GM21576 (cell line): ENCODE measurements at regions not wholly inside any gene's neighbourhood (a gene's known extent, or its start where the extent isn't known, plus 50 kb on each side); places are given as distances from the start of the nearest gene placed in this dataset.
A peak's percentile ranks its signal among the peaks of the same experiment; 100 is the strongest.

ENCODE experiments used
- ATAC-seq: cut with Tn5 transposase; IDR thresholded peaks from one replicate; pipeline ENCODE4 v1.9.1; 2021; ENCODE audit warnings: mild to moderate bottlenecking, moderate library complexity; ENCODE audit not compliant: unreplicated experiment

DNA sequence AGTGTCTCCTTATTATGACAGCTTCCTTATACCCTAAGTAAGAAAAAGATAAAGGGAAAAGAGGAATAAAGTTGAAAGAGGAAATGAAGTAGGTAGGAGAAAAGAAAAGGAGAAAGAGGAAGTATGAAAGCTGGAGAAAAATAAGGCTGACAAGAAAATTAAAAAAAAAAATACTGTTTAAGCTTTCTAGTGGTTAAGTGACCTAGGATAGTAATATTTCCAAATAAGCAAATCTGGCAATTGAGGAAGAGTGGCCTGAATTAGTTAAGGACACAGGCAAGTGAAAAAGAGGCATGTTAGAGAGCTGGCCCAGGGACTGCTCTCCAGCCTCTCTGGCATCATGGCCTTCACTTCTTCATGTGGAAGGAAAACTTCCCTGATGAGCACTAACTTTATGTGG is 76.5 kb upstream of the ADGRF1 start:
- ATAC-seq: no peak

DNA sequence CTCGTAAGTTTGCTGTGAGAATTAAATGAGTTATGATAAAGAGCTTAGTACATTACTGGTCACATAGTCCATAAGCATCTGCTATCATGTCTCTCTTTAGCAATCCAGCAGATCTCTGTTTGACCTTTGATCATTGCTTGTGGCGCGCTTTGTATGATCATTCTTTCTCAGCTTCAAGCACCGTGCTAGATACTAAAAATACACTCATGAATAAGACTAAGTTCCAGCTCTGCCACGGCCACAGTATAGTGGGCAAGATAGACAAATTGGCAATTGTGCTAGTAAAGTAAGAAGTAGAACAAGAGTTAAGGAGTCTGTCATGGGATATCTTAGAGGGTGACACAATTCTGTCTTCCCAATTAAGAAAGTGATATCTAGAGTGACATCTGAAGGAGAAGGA is 75.2 kb upstream of the ADGRF1 start:
- ATAC-seq: no peak

DNA sequence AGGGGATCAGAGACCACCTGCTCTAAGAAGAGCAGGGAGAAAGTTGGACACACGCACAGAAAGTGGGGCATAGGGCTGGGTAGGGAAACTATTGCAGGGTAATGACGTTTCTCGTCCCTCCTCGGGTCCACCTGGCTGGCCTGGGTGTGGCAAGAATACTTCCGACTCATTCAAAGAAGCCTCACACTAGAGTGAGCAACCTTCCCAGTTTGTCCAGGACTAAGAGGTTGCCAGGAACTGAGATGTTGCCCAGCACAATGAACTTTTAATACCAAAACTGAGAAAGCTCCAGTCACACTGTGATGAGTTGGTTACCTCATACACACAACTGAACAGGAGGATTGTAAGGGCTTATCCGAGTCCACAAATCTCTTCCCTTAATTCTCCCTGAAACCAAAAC is 74.5 kb upstream of the ADGRF1 start:
- ATAC-seq: no peak

DNA sequence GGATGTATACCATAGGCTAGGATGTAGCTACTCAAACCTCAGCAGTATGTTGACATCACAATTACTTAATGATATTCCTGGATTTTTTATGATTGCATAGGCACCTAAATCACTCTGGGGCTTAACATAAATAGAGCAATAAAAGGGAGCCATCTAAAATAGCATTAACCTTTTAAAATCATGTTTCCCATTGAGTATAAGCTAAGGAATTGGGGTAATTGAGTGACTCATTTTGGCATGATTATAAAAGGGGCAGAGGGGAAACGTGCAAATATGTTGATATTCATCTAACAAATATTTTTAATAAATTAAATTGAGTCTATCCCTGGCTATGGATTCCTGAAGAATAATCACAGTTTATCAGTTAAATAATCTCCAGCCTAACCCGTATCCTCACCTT is 74.0 kb upstream of the ADGRF1 start:
- ATAC-seq: no peak

DNA sequence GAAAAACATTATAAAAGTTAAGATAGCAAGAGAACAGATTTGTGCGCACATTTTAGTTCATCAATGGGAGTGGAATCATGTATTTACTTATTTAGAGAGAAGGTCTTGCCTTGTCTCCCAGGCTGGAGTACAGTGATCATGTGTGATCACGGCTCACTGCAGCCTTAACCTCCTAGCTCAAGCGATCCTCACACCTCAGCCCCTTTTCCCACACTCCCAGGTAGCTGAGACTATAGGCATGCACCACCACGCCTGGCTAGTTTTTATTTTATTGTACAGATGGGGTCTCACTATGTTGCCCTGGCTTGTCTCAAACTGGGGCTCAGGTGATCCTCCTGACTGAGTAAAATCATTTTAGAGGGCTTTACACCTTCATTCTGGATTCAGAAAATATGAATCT is 72.3 kb upstream of the ADGRF1 start:
- no peak for ATAC-seq

DNA sequence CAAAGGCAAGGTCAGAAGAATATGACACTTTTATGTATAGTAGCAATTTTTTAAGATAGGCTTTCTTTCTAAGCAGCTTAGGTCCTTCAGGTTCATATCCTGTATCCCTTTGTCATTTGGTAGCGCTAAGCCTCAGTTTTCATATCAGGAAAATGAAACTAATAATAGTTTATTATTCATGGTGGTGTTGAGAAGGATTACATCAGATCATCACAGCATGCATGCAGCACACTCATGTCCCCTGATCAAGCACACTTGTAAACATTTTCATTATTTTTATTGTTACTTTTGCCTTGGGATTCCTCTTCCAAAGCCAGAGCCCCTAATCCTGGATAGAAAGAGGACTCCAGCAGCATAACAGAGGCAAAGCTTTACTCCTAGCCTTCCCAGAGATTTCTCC is 70.2 kb upstream of the ADGRF1 start:
- no peak for ATAC-seq

DNA sequence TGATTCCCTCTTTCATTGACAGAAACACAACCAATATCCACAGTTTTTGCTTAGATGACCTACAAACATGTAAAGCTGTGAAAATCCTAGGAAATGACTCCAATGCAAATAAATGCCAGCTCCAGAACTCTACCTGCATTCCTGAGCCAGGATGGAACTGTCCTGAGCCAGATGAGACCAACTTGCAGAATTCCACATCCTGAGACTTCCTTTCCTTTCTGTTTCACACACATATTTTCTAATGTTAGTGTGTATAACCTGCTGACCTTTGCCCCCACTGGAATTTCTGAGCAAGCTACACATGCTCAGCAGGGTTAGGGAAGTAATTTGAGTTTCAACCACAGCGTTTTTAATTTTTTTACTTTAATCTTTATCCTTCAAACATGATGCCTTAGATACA is 69.6 kb upstream of the ADGRF1 start:
- no peak for ATAC-seq

DNA sequence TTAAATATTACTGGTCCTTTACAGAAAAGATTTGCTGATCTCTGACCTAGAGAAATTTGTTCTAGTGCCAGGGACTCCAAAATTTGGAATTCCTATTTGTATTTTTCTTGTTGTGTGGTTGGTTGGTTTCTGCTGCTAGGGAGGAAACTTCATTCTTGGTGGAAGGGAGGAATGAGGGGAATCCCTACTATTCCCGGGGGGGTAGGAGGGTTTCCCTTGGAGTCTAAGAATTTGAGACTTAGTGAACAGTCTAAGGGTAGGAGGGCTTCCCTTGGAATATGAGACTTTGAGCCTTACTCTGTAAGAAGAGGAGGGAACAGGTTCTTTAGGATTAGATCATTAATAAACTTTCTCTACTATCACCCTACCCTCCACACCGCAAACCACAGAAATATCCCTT is 67.1 kb upstream of the ADGRF1 start:
- ATAC-seq: no peak

DNA sequence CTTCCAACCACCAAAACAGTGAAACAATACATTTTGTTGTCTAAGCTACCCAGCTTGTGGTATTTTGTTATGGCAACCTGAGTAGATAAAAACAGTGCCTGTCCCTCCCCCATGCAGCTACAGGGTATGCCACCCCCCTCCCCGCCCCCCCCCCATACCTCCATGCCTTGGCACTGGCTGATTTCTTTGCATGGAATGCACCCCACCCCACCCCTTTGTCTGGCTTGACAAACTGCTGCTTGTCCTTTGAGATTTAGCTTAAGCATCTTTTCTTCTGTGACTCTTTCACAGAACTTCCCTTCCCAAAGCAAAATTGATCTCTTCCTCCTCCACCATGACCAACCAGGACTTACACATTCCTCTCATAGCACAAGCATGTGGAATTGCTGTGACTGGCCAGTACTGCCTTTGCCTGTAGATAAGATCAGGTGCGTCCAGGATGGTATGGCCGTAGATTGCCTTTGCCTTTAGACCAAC is 64.6 kb upstream of the ADGRF1 start:
- no peak for ATAC-seq

DNA sequence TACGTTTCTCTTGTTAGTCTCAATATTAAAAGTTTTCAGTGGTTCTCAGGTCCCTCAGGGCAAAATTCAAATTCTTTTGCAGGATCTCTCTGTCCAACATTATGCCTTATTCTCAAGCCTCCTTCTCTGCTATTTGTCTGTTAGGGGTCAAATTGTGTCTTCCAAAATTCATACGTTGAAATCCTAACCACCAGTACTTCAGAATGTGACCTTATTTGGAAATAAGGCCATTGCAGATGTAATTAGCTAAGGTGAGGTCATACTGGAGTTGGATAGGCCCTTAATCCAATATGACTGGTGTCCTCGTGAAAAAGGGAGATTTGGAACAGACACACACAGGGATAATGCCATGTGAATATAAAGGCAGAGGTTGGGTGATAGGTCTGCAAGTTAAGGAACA is 64.1 kb upstream of the ADGRF1 start:
- no peak for ATAC-seq

DNA sequence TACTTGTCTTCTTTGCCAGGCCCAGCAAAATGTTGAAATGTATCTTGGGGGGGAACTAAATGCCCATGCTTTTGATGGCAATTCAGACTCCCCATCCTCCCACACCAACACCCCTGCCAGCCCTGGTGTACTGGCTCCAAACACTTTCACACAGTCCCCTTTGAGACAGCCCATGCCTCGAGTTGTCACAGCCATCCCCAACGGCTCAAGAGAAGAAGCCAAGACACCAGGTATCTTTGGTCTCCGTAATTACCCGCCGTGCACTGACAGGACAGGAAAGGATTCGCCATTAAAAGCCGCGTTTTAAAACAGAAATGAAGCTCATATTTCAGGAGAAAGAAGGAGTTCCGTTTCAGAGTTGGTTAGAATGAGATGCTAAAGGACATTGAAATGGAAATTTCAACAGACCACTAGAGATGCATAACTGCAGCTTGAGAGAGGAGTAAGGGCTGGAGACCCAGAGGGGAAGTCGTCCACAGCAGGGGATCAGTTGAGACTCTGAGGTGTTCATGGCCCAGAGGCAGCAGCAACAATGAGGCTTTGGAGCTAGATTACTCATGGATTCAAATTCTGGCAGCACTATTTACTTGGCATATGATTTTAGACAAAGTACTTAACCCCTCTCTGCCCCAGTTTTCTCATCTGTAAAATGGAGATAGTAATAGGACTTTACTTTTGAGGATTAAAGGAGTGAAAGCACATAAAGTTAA is 63.5 kb upstream of the ADGRF1 start:
- ATAC-seq: no peak

DNA sequence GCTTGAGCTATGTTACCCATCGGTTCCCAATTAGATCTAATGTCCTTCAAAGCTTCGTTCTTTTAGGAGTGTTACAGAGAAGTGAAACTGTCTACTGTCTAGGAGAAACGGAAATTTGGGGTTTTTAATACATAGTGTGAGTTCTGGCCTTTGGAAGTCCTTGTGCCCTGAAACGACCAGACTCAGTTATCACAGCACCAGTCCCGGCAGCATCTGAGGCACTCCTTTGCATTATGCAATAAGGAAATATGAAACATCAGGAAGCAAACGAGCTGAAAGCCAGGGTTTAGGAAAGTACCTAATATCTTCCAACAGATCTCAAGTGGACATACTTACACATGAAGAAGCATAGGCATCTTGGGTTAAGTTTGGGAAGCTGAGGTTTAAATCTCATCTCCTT is 61.8 kb upstream of the ADGRF1 start:
- no peak for ATAC-seq

DNA sequence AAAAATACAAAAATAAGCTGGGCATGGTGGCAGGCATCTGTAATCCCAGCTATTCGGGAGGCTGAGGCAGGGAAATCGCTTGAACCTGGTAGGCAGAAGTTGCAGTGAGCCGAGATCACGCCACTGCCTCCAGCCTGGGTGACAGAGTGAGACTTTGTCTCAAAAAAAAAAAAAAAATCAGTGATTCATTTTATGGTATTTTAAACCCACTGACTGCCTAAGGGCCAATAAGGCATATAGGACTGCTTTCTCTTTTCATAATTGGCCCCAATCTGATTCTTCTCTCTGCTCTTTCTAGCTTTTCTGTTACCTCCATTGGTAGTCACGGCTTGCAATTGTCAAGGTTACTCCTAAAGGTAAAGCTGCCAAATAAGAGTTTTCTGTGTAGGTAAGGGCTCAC is 60.2 kb upstream of the ADGRF1 start:
- no peak for ATAC-seq

DNA sequence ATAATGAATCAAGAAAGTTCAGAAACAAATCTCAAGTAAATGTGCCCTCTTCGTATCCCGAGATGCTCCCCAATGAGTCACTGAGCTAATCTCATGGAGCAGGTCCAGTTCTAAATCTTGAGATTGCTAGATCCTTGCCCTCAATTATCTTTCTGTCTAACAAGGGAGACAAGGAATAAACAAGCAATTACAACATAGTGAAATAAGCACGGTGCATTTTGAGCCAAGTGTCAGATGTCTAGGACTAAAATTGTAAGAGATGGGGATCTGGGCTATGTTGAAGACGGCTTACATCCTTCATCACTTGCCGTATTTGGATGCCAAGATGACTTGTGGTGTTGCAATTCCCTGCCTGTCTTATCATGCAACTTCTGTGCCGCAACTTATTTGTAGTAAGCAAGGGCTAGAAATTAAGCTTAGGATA is 56.5 kb upstream of the ADGRF1 start:
- ATAC-seq: no peak

DNA sequence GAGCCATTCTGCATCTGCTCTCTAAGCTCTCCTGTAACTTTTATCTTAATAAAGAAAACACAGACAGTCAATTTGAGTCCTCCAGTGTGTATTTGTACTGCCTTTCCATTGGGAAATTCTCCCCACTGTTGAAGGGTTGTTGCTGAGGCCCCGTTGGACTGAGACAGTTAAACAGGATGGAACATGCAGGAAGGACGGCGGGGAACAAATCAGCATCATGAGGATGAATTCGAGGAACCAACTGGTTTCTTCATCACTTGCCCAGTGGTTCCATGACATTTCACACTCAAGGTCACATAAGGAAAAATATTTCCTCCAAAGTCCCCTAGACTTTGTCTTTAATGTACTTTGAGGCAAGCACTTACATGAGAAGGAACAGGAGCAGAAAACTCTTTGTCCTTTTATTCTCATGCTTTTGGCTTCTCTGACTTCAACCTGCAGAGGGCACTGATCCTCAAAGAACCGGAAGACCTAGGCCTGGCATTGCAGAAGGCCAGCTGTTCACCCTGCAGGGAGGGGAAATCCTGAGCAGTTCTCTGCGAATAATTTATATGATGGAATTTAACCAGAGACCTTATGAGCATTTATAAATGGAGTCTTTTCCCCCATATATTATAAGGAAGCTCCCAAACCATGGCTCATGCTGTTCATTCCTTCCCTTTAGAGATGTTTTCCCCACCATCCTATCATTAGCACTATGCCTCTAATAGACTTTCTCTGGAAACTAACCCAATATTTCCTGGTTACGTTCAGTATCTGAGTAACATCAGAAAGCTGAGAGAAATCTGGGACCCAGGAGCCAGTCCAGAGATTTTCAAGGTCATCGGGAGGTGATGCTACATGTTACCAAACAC is 55.2 kb upstream of the ADGRF1 start:
- ATAC-seq: peak; percentile 96

DNA sequence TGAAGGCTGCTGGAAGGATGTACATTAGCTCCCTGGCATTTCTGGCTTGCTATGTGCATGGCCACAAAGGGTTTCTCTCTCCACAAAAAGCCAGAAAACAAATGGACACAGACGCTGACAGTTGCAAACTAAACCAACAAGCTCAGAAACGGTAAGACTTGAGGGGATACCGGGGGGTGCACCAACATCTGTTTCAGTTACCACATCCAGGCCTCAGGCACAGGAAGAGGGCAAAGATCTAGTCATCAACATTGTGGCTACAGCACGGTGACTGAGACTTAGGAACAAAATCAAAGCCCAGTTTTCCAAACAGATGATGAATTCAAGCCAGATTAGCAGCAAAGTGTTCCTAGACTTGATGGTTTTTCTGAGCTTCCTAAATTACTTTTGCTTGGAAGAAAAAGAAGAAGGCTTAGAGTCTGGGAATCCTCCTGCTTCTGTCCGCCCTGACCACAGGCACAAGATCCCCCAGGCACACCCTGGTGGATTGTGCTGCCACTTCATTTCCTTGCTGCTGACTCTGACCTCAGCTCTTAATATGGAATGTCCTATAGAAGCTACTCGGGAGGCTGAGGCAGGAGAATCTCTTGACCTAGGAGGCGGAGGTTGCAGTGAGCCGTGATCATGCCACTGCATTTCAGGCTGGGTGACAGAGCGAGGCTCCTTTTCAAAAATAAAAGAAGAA is 54.2 kb upstream of the ADGRF1 start:
- ATAC-seq: no peak

DNA sequence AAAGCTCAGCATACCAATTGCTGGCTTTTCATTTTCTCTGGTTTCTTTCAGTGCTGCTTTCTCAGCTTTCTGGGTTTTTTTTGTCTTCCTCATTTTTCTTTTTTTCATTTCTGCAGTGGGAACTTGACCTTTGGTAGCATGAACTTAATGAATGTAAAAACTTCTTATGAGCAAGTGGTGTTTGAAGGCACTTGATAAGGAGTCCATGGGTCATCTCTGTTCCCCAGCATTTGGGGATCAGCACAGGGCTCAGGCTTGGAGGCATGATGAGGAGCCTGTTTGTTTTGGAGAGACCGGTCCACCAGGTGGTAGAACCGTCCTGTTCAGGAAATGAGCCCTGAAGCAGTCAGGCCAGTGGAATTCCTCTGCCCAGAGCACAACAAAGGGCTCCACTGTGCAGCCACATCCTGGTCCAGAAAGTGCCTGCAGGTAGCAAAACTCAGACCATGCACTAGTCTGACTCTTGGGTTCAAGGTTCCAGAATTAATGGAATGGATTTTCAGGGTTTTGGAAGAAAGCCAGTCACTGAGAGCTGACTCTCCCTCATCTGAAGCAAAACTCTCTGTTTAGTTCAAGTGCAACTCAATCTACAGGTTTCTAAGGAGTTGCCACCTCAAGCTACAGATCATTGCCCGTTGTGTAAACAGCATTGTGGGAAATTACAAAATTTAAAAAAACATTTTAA is 52.3 kb upstream of the ADGRF1 start:
- ATAC-seq: no peak

DNA sequence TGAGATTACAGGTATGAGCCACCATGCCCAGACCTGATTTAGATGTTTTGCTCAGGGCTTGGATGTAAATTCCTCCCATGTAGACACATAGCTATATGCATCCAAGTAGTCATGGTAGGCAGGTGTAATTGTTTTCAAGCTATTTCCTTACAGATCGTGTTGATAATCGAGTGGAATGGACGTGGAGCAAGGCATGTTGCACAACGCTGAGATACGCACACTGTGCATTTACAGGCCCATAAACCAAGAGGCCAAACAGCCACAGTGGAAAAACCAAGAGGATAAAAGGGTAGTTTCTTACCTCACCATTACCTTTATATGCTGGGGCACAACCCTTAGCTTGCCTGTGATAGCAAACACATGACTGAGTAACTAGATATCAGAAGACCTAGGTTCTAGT is 51.0 kb upstream of the ADGRF1 start:
- no peak for ATAC-seq

DNA sequence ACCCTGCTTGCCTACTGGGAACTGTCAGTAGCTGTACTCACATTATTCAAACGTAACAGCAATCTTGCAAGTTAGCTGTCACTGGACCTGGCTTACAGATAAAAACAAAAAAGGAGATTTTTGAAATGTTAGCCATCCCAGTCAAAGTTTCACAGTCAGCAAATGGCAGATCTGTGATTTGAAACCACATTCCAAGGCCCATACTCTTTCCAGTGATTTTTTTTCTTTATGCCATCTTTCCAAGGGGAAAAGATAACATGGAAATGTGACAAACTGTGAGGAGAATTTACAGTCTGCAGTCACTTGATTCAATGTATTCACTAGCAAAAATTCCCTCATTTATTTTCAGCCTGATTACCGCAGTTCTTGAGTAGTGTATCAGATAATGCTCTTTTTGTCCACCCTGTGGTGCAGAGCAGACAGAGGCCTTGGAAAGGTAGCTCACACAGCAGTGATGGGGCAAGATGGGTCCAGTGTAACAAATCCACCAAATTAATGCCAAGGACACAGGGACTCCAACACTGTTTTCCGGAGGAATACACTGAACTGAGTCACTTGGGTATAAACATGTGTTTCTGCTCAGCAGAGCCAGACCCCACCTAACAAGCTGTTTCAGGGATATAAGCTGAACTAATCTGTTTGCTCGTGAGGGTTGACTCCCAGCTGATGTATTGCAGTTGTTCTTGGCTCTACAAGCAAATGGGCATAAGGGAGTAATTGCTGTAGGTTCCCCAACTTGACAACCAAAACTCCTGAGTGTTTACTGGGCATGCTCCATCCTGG is 49.9 kb upstream of the ADGRF1 start:
- ATAC-seq: no peak
